IMR-90 (cell line): ENCODE measurements at regions not wholly inside any gene's neighbourhood (a gene's known extent, or its start where the extent isn't known, plus 50 kb on each side); places are given as distances from the start of the nearest gene placed in this dataset.

Experiments
- ATAC-seq: fragments of 200-7000 bp; cut with Tn5 transposase; 2 replicates; pipeline ENCODE4 v1.9.1; 2020; ENCODE audit warnings: low read depth, mild to moderate bottlenecking, moderate library complexity
- BruUV-seq: library from RNA; stranded (reverse); fragments of 400-500 nt; replicated peaks from 2 replicates; lab custom pipeline; 2021; lab: Mats Ljungman, UMichigan
- CTCF ChIA-PET: fragments of 300-600 bp; formaldehyde crosslinking; extraction: SDS; loops from one replicate; lab custom pipeline; 2021; ENCODE audit warnings: antibody characterized with exemption; lab: Yijun Ruan, JAX
- POLR2A ChIA-PET: fragments of 300-600 bp; sonication (Branson Sonifier 250); formaldehyde crosslinking; loops from one replicate; lab custom pipeline; 2022; ENCODE audit warnings: antibody characterized with exemption; ENCODE audit not compliant: unreplicated experiment; lab: Charles Lee
- DNase-seq: peaks from one replicate; pipeline ENCODE4 v3.0.0; 2013
- H2AFZ ChIP-seq: replicated peaks from 2 replicates; pipeline ENCODE3; 2013; ENCODE audit warnings: low read length, mild to moderate bottlenecking; ENCODE audit not compliant: poor library complexity
- H2AK5ac ChIP-seq: 2 replicates; pipeline ENCODE4 v1.6.1; 2013; ENCODE audit warnings: low read depth, low read length, inconsistent platforms
- H2AK9ac ChIP-seq: replicated peaks from 2 replicates; pipeline ENCODE3; 2013; ENCODE audit warnings: mild to moderate bottlenecking, low read depth, low read length, moderate library complexity; ENCODE audit not compliant: poor library complexity
- H2BK120ac ChIP-seq: 2 replicates; pipeline ENCODE4 v1.6.1; 2013; ENCODE audit warnings: low read depth, low read length, inconsistent platforms
- H2BK15ac ChIP-seq: 3 replicates; pipeline ENCODE4 v1.6.1; 2013; ENCODE audit warnings: low read depth, low read length, inconsistent platforms
- H2BK20ac ChIP-seq: 2 replicates; pipeline ENCODE4 v1.6.1; 2013; ENCODE audit warnings: low read depth, mild to moderate bottlenecking, inconsistent platforms, low read length, moderate library complexity
- H2BK5ac ChIP-seq: 2 replicates; pipeline ENCODE4 v1.6.1; 2013; ENCODE audit warnings: mild to moderate bottlenecking, low read depth, low read length, inconsistent platforms; ENCODE audit not compliant: poor library complexity, severe bottlenecking
- H3K14ac ChIP-seq: replicated peaks from 2 replicates; pipeline ENCODE4 v1.6.1; 2013; ENCODE audit warnings: low read depth, low read length, inconsistent platforms
- H3K18ac ChIP-seq: 2 replicates; pipeline ENCODE4 v1.6.1; 2013; ENCODE audit warnings: low read depth, low read length, control low read depth
- H3K23ac ChIP-seq: 2 replicates; pipeline ENCODE4 v1.6.1; 2013; ENCODE audit warnings: low read depth, low read length, inconsistent platforms
- H3K27ac ChIP-seq: 2 replicates; pipeline ENCODE4 v1.5.1; 2013; ENCODE audit warnings: mild to moderate bottlenecking, control low read depth, low read length; ENCODE audit not compliant: insufficient read depth
- H3K27me3 ChIP-seq: 2 replicates; pipeline ENCODE4 v1.6.1; 2013; ENCODE audit warnings: low read length; ENCODE audit not compliant: control insufficient read depth, insufficient read depth
- H3K36me3 ChIP-seq: 2 replicates; pipeline ENCODE4 v1.6.1; 2013; ENCODE audit warnings: low read length, mixed read lengths; ENCODE audit not compliant: control insufficient read depth, insufficient read depth
- H3K4ac ChIP-seq: 2 replicates; pipeline ENCODE4 v1.6.1; 2013; ENCODE audit warnings: low read depth, low read length, inconsistent platforms
- H3K4me1 ChIP-seq: 2 replicates; pipeline ENCODE4 v1.6.1; 2013; ENCODE audit warnings: low read length, mixed read lengths; ENCODE audit not compliant: control insufficient read depth, insufficient read depth
- H3K4me2 ChIP-seq: 2 replicates; pipeline ENCODE4 v1.6.1; 2013; ENCODE audit warnings: low read depth, mild to moderate bottlenecking, control low read depth, low read length, moderate library complexity
- H3K4me3 ChIP-seq: 2 replicates; pipeline ENCODE4 v1.5.1; 2013; ENCODE audit warnings: low read depth, mild to moderate bottlenecking, control low read depth, low read length, moderate library complexity; ENCODE audit not compliant: insufficient read depth
- H3K56ac ChIP-seq: 2 replicates; pipeline ENCODE4 v1.6.1; 2013; ENCODE audit warnings: low read length, inconsistent platforms; ENCODE audit not compliant: insufficient read depth; ENCODE audit errors: extremely low read depth
- H3K79me1 ChIP-seq, 2 experiments: 2 replicates each; pipeline ENCODE4 v1.6.1; 2013; ENCODE audit warnings: low read length in 2 of 2, inconsistent platforms in 1 of 2, low read depth in 1 of 2
- H3K9ac ChIP-seq: 2 replicates; pipeline ENCODE4 v1.6.1; 2013; ENCODE audit warnings: low read depth, low read length, control low read depth
- H3K9me1 ChIP-seq: 2 replicates; pipeline ENCODE4 v1.6.1; 2013; ENCODE audit warnings: low read length, inconsistent platforms; ENCODE audit not compliant: insufficient read depth
- H3K9me3 ChIP-seq: 2 replicates; pipeline ENCODE4 v1.6.1; 2013; ENCODE audit warnings: low read length; ENCODE audit not compliant: control insufficient read depth, insufficient read depth
- H4K20me1 ChIP-seq: 2 replicates; pipeline ENCODE4 v1.6.1; 2013; ENCODE audit warnings: low read length, inconsistent platforms; ENCODE audit not compliant: insufficient read depth
- H4K5ac ChIP-seq: 2 replicates; pipeline ENCODE4 v1.6.1; 2013; ENCODE audit warnings: mild to moderate bottlenecking, low read depth, low read length, control low read depth
- H4K8ac ChIP-seq, 2 experiments: 2 replicates each; pipeline ENCODE4 v1.6.1; 2013; ENCODE audit warnings: low read depth in 2 of 2, low read length in 2 of 2, control low read depth in 1 of 2, inconsistent platforms in 1 of 2
- H4K91ac ChIP-seq: 2 replicates; pipeline ENCODE4 v1.6.1; 2013; ENCODE audit warnings: low read depth, low read length, inconsistent platforms; ENCODE audit not compliant: insufficient read depth
- BHLHE40 ChIP-seq: fragments of 150-350 bp; IDR thresholded peaks from 2 replicates; pipeline ENCODE4 v1.6.1; 2016; ENCODE audit warnings: mild to moderate bottlenecking, low read depth, low read length
- CEBPB ChIP-seq: IDR thresholded peaks from 2 replicates; pipeline ENCODE4 v1.6.1; 2012; ENCODE audit warnings: low read depth, low read length, improper control_type of control experiment
- FOS ChIP-seq: fragments of 150-350 bp; IDR thresholded peaks from 2 replicates; pipeline ENCODE4 v1.6.1; 2016; ENCODE audit warnings: low read depth, low read length
- MAZ ChIP-seq: IDR thresholded peaks from 2 replicates; pipeline ENCODE4 v1.6.1; 2012; ENCODE audit warnings: low read depth, mild to moderate bottlenecking, low read length, improper control_type of control experiment, moderate library complexity, borderline replicate concordance
- MXI1 ChIP-seq: IDR thresholded peaks from 2 replicates; pipeline ENCODE4 v1.6.1; 2012; ENCODE audit warnings: low read depth, mild to moderate bottlenecking, low read length, moderate library complexity, borderline replicate concordance
- NFE2L2 ChIP-seq: fragments of 150-350 bp; IDR thresholded peaks from 2 replicates; pipeline ENCODE4 v1.6.1; 2016; ENCODE audit warnings: low read depth, mild to moderate bottlenecking, low read length
- POLR2A ChIP-seq: IDR thresholded peaks from 2 replicates; pipeline ENCODE4 v1.6.1; 2012; ENCODE audit warnings: mild to moderate bottlenecking, low read depth, low read length
- RCOR1 ChIP-seq: IDR thresholded peaks from 2 replicates; pipeline ENCODE4 v1.6.1; 2012; ENCODE audit warnings: mild to moderate bottlenecking, low read length, improper control_type of control experiment; ENCODE audit not compliant: insufficient replicate concordance
- RFX5 ChIP-seq: IDR thresholded peaks from 2 replicates; pipeline ENCODE4 v1.8.0; 2012; ENCODE audit warnings: low read depth, mild to moderate bottlenecking, low read length, moderate library complexity
- SMC3 ChIP-seq: fragments of 150-350 bp; IDR thresholded peaks from 2 replicates; pipeline ENCODE4 v1.6.1; 2016; ENCODE audit warnings: low read depth, mild to moderate bottlenecking, antibody characterized with exemption, low read length, moderate library complexity
- WGBS, 2 experiments: methylation state at CpG; one replicate each; pipeline versions ENCODE4 v1.1.5 to v1.1.7; 2013; ENCODE audit warnings: missing lambda C conversion rate in 2 of 2; ENCODE audit not compliant: insufficient read length in 1 of 2; ENCODE audit errors: extremely low coverage in 2 of 2; 5-methylcytosine and 5-hydroxymethylcytosine counted together
- dilution Hi-C: fragments of 300-500 bp; cut with HindIII; formaldehyde crosslinking; loops from one replicate; pipeline ENCODE4 v1.14.3; 2018; ENCODE audit warnings: low sequenced_read_pairs; ENCODE audit not compliant: unreplicated experiment
- in situ Hi-C: fragments of 300-500 bp; cut with MboI; formaldehyde crosslinking; loops from 3 replicates; pipeline ENCODE4 v1.14.3; 2019; ENCODE audit warnings: low sequenced_read_pairs, inconsistent platforms, mixed read lengths
- intact Hi-C: fragments of 100-400 bp; cut with micrococcal nuclease; formaldehyde crosslinking; loops from 2 replicates; pipeline ENCODE4 v1.10.0; 2022
- TF ChIP-seq, protein P1 (sequence below): fragments of 150-350 bp; IDR thresholded peaks from 2 replicates; pipeline ENCODE4 v1.6.1; 2017; ENCODE audit warnings: mild to moderate bottlenecking, antibody characterized with exemption, low read length, low read depth
- TF ChIP-seq, protein P2 (sequence below): fragments of 150-350 bp; IDR thresholded peaks from 2 replicates; pipeline ENCODE4 v1.6.1; 2016; ENCODE audit warnings: low read depth, mild to moderate bottlenecking, low read length, moderate library complexity, borderline replicate concordance
- TF ChIP-seq, protein P3 (sequence below): conservative IDR thresholded peaks from 2 replicates; pipeline ENCODE4 v1.5.1; 2012; ENCODE audit warnings: mild to moderate bottlenecking, low read depth, low read length, improper control_type of control experiment

DNA sequence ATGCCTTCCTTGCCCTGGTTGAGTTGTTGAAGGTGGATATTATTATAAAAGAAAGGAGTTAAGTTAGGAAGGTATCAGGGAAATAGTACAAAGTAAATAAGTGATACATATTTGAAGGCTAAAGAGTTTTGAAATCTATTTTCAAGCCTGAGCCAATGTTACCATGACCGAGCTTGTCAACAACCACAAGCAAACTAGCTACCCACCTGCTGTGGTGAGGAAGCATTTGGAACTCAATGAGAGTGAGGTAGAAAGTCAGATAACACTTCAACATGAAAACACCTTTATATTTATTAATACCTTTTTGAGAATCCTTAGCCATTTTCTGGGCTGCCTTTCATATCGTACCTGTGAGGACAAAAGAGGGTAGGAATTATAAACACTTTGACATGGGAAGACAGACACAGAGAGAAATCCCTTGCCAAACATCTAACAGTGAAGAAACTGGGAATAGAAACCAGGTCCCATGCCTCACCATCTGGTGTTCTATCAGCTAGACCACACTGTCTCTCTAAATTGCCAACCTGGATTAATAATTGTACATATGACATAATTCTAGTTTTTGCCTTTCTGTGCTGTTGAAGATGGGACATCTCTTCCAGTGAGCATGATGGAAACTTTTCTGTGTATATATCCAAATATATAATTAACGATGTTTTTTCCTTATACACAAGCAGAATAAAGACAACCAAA is 606.4 kb upstream of the NR3C2 start:
- Histone ChIP-seq H3K14ac (no peak overlapping the region), H4K8ac (no peak overlapping the region), H2BK5ac (no peak overlapping the region), H3K4ac (no peak overlapping the region), H3K9ac (no peak overlapping the region), H3K56ac (no peak overlapping the region), H4K91ac (no peak overlapping the region), H3K36me3 (no peaks in the 10 kb centered on the region), H2BK15ac (no peak overlapping the region), H3K9me1 (no peaks in the 10 kb centered on the region; the same call in 1 of the 2 replicates), H3K27ac (no peak overlapping the region), H3K4me2 (no peak overlapping the region), H3K9me3 (no peaks in the 10 kb centered on the region), H3K79me1 (no peaks in the 10 kb centered on the region), H3K4me3 (no peak overlapping the region), H2AK9ac (no peak overlapping the region), H2BK120ac (no peak overlapping the region), H4K20me1 (no peaks in the 10 kb centered on the region), H2AK5ac (no peak overlapping the region), H3K18ac (no peak overlapping the region), H3K23ac (no peak overlapping the region), H3K4me1 (no peaks in the 10 kb centered on the region), H4K5ac (no peak overlapping the region), H3K27me3 (no peaks in the 10 kb centered on the region), H2AFZ (no peak overlapping the region), H2BK20ac (no peak overlapping the region)
- intact Hi-C loops (no loop called here), in situ Hi-C loops (no loop called here), dilution Hi-C loops (no loop called here)
- WGBS, 2 experiments, result no CpG with 5 or more reads among the region's 3 CpGs
- DNase-seq (no peak), ATAC-seq (no peak)
- ChIA-PET POLR2A (no interaction called here), CTCF (interaction anchor here (0.5 to 1.7 kb wide), 2 partner anchors 17 to 744 kb away, joined by 3 to 4 read pairs; no protein-coding TSS in a partner anchor)
- no TSS peak for BruUV-seq
- TF ChIP-seq SMC3 (no peak), NFE2L2 (no peak), BHLHE40 (no peak), FOS (no peak), CEBPB (no peak), RCOR1 (no peak), RFX5 (no peak), POLR2A (no peak), MXI1 (no peak), MAZ (no peak)
- TF ChIP-seq, protein P1, sequence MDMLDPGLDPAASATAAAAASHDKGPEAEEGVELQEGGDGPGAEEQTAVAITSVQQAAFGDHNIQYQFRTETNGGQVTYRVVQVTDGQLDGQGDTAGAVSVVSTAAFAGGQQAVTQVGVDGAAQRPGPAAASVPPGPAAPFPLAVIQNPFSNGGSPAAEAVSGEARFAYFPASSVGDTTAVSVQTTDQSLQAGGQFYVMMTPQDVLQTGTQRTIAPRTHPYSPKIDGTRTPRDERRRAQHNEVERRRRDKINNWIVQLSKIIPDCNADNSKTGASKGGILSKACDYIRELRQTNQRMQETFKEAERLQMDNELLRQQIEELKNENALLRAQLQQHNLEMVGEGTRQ, result no peak
- TF ChIP-seq, protein P2, sequence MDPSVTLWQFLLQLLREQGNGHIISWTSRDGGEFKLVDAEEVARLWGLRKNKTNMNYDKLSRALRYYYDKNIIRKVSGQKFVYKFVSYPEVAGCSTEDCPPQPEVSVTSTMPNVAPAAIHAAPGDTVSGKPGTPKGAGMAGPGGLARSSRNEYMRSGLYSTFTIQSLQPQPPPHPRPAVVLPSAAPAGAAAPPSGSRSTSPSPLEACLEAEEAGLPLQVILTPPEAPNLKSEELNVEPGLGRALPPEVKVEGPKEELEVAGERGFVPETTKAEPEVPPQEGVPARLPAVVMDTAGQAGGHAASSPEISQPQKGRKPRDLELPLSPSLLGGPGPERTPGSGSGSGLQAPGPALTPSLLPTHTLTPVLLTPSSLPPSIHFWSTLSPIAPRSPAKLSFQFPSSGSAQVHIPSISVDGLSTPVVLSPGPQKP, result no peak
- TF ChIP-seq, protein P3, sequence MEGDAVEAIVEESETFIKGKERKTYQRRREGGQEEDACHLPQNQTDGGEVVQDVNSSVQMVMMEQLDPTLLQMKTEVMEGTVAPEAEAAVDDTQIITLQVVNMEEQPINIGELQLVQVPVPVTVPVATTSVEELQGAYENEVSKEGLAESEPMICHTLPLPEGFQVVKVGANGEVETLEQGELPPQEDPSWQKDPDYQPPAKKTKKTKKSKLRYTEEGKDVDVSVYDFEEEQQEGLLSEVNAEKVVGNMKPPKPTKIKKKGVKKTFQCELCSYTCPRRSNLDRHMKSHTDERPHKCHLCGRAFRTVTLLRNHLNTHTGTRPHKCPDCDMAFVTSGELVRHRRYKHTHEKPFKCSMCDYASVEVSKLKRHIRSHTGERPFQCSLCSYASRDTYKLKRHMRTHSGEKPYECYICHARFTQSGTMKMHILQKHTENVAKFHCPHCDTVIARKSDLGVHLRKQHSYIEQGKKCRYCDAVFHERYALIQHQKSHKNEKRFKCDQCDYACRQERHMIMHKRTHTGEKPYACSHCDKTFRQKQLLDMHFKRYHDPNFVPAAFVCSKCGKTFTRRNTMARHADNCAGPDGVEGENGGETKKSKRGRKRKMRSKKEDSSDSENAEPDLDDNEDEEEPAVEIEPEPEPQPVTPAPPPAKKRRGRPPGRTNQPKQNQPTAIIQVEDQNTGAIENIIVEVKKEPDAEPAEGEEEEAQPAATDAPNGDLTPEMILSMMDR, result no peak
